ENCODE measurements at regions not wholly inside any gene's neighbourhood (a gene's known extent, or its start where the extent isn't known, plus 50 kb on each side); places are given as distances from the start of the nearest gene placed in this dataset.

- no peak for TF ChIP-seq SIN3A (IDR thresholded peaks at IDR 0.05; ENCODE audit: borderline replicate concordance, insufficient read depth, low read length)
- no peak for TF ChIP-seq REST (IDR thresholded peaks at IDR 0.05; ENCODE audit: insufficient read depth in 1 of 2, low read depth in 2 of 2, low read length in 2 of 2)
- TF ChIP-seq FOXP2 (optimal IDR thresholded peaks at IDR 0.05; ENCODE audit: borderline replicate concordance, extremely low read depth, extremely low read length, insufficient read depth), result no peak
Observed at GRCh38 chr20:6384956-6385486, 262.2 kb upstream of the FERMT1 start.

All from PFSK-1 (cell line).